ENCODE measurements at regions not wholly inside any gene's neighbourhood (a gene's known extent, or its start where the extent isn't known, plus 50 kb on each side); places are given as distances from the start of the nearest gene placed in this dataset.

- TF ChIP-seq CTCF (IDR thresholded peaks at IDR 0.05), result no peak
- TF ChIP-seq POLR2A (IDR thresholded peaks at IDR 0.05), result no peak
These were observed 391.8 kb downstream of the BMP4 start for GRCh38 chr14:53564870-53565269.

Data from thyroid gland (tissue), 4 donors.